ENCODE measurements at regions not wholly inside any gene's neighbourhood (a gene's known extent, or its start where the extent isn't known, plus 50 kb on each side); places are given as distances from the start of the nearest gene placed in this dataset.

DNA sequence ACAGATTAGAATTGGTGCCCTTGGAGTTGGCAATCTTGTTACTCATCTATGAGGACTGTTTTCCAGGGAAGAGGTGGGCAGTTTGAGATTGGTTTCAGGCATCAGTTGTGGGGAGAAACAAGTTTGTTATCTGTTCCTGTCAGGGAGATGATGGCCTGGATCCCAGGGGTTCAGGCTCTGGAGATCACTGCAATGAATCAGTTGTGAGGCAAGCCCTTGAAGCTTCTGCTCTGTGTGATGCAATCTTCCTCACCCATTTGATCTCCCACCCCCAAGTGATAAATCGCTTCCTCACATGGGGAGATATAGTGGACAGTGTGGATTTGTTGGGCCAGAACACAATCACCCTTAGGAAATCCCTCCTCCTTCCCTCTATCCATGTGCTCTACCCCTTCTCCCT lies 276.6 kb upstream of the LRTM1 start:
- TF ChIP-seq, protein P1, sequence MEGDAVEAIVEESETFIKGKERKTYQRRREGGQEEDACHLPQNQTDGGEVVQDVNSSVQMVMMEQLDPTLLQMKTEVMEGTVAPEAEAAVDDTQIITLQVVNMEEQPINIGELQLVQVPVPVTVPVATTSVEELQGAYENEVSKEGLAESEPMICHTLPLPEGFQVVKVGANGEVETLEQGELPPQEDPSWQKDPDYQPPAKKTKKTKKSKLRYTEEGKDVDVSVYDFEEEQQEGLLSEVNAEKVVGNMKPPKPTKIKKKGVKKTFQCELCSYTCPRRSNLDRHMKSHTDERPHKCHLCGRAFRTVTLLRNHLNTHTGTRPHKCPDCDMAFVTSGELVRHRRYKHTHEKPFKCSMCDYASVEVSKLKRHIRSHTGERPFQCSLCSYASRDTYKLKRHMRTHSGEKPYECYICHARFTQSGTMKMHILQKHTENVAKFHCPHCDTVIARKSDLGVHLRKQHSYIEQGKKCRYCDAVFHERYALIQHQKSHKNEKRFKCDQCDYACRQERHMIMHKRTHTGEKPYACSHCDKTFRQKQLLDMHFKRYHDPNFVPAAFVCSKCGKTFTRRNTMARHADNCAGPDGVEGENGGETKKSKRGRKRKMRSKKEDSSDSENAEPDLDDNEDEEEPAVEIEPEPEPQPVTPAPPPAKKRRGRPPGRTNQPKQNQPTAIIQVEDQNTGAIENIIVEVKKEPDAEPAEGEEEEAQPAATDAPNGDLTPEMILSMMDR (IDR thresholded peaks at IDR 0.05), result no peak
- TF ChIP-seq POLR2A (IDR thresholded peaks at IDR 0.05), result no peak
